ENCODE measurements at regions not wholly inside any gene's neighbourhood (a gene's known extent, or its start where the extent isn't known, plus 50 kb on each side); places are given as distances from the start of the nearest gene placed in this dataset.

DNA sequence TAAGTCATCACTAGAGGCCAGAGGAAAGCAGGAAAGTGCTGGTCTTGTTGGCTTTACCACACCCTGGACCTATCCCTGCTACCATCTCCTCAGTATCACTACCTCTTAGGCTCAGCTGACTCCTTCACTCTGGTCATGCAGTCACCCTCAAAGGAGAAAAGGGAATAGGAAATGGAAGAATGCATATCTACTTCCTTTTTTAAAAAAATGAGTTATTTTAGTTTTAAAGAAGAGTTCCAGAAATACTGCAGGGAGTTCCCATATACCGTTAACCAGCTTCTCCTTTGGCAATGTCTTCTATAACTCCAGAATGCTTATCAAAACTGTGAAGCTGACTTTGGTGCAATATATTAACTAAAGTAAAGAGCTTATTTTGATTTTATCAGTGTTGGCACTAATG is 688.6 kb downstream of the DIPK2A start:
- H3K27ac ChIP-seq (ENCODE audit: low read depth in 1 of 2, low read length in 2 of 2) = no peak overlapping the region
- peaks cover 0 to 4% (median 0%) of the 10 kb centered on the region in 4 donors for H3K9me3 ChIP-seq (ENCODE audit: control insufficient read depth in 4 of 4, low read length in 3 of 4)
- H3K9ac ChIP-seq (ENCODE audit: low read depth in 1 of 2, low read length in 2 of 2) = no peak overlapping the region
- no peaks in the 10 kb centered on the region for H3K27me3 ChIP-seq (ENCODE audit: control insufficient read depth in 4 of 4, insufficient read depth in 4 of 4, low read length in 3 of 4)
- H3K4me3 ChIP-seq (ENCODE audit: low read depth in 1 of 3, low read length in 3 of 3) = no peak overlapping the region
- H3K36me3 ChIP-seq (ENCODE audit: control insufficient read depth in 4 of 4, insufficient read depth in 3 of 4, low read depth in 1 of 4, low read length in 3 of 4) = no peaks in the 10 kb centered on the region
- DNase-seq (ENCODE audit: low spot score) = no peak
- no peaks in the 10 kb centered on the region for H3K4me1 ChIP-seq (ENCODE audit: control insufficient read depth in 4 of 4, insufficient read depth in 4 of 4, low read length in 3 of 4)
- WGBS = 85% methylated on average over 1 of the region's 1 CpG
- TF ChIP-seq HNF4G (IDR thresholded peaks at IDR 0.05) (no peak), EGR1 (IDR thresholded peaks at IDR 0.05; ENCODE audit: low read depth in 2 of 2) (no peak)

GRCh38 chr3:144662729-144663128 is 691.1 kb downstream of the DIPK2A start:
- H3K4me1 ChIP-seq (ENCODE audit: control insufficient read depth in 4 of 4, insufficient read depth in 4 of 4, low read length in 3 of 4) = no peaks in the 10 kb centered on the region
- H3K9ac ChIP-seq (ENCODE audit: low read depth in 1 of 2, low read length in 2 of 2) = no peak overlapping the region
- TF ChIP-seq RXRA (IDR thresholded peaks at IDR 0.05) (no peak), FOXA1 (IDR thresholded peaks at IDR 0.05) (no peak), RAD21 (IDR thresholded peaks at IDR 0.05) (no peak), SP1 (IDR thresholded peaks at IDR 0.05) (no peak), NR2F2 (IDR thresholded peaks at IDR 0.05) (no peak), FOXA2 (IDR thresholded peaks at IDR 0.05) (no peak), HNF4G (IDR thresholded peaks at IDR 0.05) (no peak), GABPA (IDR thresholded peaks at IDR 0.05 in 1 of 2, conservative IDR thresholded peaks at IDR 0.05 in 1 of 2) (no peak), REST (IDR thresholded peaks at IDR 0.05) (no peak), HNF4A (conservative IDR thresholded peaks at IDR 0.05) (no peak), CTCF (IDR thresholded peaks at IDR 0.05; ENCODE audit: low read depth, low read length, missing input control) (no peak), TAF1 (conservative IDR thresholded peaks at IDR 0.05) (no peak), EGR1 (IDR thresholded peaks at IDR 0.05; ENCODE audit: low read depth in 2 of 2) (no peak), YY1 (IDR thresholded peaks at IDR 0.05) (no peak), JUND (IDR thresholded peaks at IDR 0.05) (no peak)
- TF ChIP-seq, protein P1, sequence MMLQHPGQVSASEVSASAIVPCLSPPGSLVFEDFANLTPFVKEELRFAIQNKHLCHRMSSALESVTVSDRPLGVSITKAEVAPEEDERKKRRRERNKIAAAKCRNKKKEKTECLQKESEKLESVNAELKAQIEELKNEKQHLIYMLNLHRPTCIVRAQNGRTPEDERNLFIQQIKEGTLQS (IDR thresholded peaks at IDR 0.05) = no peak
- TF ChIP-seq, protein P2, sequence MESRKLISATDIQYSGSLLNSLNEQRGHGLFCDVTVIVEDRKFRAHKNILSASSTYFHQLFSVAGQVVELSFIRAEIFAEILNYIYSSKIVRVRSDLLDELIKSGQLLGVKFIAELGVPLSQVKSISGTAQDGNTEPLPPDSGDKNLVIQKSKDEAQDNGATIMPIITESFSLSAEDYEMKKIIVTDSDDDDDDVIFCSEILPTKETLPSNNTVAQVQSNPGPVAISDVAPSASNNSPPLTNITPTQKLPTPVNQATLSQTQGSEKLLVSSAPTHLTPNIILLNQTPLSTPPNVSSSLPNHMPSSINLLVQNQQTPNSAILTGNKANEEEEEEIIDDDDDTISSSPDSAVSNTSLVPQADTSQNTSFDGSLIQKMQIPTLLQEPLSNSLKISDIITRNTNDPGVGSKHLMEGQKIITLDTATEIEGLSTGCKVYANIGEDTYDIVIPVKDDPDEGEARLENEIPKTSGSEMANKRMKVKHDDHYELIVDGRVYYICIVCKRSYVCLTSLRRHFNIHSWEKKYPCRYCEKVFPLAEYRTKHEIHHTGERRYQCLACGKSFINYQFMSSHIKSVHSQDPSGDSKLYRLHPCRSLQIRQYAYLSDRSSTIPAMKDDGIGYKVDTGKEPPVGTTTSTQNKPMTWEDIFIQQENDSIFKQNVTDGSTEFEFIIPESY (IDR thresholded peaks at IDR 0.05) = no peak
- TF ChIP-seq, protein P3, sequence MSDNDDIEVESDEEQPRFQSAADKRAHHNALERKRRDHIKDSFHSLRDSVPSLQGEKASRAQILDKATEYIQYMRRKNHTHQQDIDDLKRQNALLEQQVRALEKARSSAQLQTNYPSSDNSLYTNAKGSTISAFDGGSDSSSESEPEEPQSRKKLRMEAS (IDR thresholded peaks at IDR 0.05) = no peak
- H3K27me3 ChIP-seq (ENCODE audit: control insufficient read depth in 4 of 4, insufficient read depth in 4 of 4, low read length in 3 of 4) = no peaks in the 10 kb centered on the region
- H3K9me3 ChIP-seq (ENCODE audit: control insufficient read depth in 4 of 4, low read length in 3 of 4) = peaks cover 0 to 6% (median 1%) of the 10 kb centered on the region in 4 donors
- DNase-seq (ENCODE audit: low spot score) = no peak
- no peak overlapping the region for H3K27ac ChIP-seq (ENCODE audit: low read depth in 1 of 2, low read length in 2 of 2)
- H3K4me3 ChIP-seq (ENCODE audit: low read depth in 1 of 3, low read length in 3 of 3) = no peak overlapping the region
- 92% methylated on average over 3 of the region's 3 CpGs for WGBS
- no peaks in the 10 kb centered on the region for H3K36me3 ChIP-seq (ENCODE audit: control insufficient read depth in 4 of 4, insufficient read depth in 3 of 4, low read depth in 1 of 4, low read length in 3 of 4)
